Astrocyte of the cerebellum (primary cell): ENCODE measurements at regions not wholly inside any gene's neighbourhood (a gene's known extent, or its start where the extent isn't known, plus 50 kb on each side); places are given as distances from the start of the nearest gene placed in this dataset.
A peak's percentile ranks its signal among the peaks of the same experiment; 100 is the strongest.

Experiments
- DNase-seq: peaks from one replicate; pipeline ENCODE4 v3.0.0-alpha.2; 2011; ENCODE audit warnings: low read depth
- H3K4me3 ChIP-seq: 2 replicates; pipeline ENCODE4 v1.5.1; 2011; ENCODE audit warnings: mild to moderate bottlenecking, low read depth, low read length, moderate library complexity
- in situ Hi-C: cut with HindIII; loops from 2 replicates; pipeline ENCODE4 v1.10.0; 2017; ENCODE audit warnings: low sequenced_read_pairs
- TF ChIP-seq, protein P1 (sequence below): IDR thresholded peaks from 2 replicates; pipeline ENCODE4 v1.5.1; 2012; ENCODE audit warnings: low read length, low read depth, moderate library complexity, mild to moderate bottlenecking; ENCODE audit errors: missing control alignments

DNA sequence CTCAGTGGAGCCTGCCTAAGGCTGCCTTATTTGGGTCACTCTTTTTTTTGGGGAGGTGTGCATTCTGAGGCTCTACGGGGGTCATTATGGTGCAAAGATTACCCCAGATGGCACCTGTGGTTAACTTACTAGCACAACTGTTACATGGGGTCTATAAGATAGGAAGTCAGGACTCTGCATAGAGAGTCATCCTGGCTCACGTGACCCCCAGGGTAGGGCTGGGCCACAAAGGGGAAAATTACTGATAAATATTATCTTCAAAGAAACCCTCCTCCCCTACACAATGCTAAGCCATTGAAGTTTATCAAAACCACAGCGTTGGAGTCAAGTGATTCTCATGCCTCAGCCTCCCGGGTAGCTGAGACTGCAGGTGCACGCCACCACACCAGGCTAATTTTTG, 397.1 kb downstream of the MN1 start:
- DNase-seq = no peak
- TF ChIP-seq, protein P1, sequence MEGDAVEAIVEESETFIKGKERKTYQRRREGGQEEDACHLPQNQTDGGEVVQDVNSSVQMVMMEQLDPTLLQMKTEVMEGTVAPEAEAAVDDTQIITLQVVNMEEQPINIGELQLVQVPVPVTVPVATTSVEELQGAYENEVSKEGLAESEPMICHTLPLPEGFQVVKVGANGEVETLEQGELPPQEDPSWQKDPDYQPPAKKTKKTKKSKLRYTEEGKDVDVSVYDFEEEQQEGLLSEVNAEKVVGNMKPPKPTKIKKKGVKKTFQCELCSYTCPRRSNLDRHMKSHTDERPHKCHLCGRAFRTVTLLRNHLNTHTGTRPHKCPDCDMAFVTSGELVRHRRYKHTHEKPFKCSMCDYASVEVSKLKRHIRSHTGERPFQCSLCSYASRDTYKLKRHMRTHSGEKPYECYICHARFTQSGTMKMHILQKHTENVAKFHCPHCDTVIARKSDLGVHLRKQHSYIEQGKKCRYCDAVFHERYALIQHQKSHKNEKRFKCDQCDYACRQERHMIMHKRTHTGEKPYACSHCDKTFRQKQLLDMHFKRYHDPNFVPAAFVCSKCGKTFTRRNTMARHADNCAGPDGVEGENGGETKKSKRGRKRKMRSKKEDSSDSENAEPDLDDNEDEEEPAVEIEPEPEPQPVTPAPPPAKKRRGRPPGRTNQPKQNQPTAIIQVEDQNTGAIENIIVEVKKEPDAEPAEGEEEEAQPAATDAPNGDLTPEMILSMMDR = no peak
- in situ Hi-C loops = loop anchor here (10.0 kb wide), 1 partner anchor 60 kb away; no protein-coding TSS in a partner anchor
- H3K4me3 ChIP-seq = no peak overlapping the region

DNA sequence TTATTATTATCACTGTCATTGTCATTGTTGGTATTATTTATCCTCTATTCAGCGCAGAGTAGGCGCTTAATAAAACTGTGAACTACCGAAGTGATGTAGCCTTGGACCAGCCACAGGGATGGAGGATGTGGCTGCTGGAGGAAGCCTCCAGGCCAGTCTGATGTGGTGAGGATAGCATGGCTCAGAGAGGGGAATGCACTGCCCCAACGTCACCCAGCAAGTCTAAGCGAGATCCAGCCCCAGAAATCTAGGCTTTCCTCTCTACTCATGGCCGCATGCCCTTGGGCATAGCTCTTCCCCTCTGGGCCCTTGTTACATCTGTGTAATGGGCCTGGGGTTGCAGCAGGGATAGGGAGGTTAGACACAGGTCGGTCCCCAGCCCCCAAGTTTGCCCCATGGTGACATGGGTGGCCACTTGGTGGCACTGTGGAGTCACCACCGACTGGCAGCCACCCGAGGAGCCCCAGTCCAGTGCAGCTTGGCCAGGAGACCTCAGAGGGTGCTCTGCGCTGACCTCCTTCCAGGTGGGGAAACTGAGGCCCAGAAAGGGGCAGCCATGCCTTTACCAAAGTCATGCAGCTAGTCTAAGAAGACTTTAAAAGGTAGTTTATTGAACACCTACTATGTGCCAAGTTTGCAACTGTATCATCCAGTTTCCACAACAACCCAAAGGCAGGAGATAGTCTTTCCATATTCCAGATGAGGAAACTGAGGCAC, 395.7 kb downstream of the MN1 start:
- in situ Hi-C loops = loop anchor here (10.0 kb wide), 1 partner anchor 61 kb away; no protein-coding TSS in a partner anchor
- no peak overlapping the region for H3K4me3 ChIP-seq
- TF ChIP-seq, protein P1 = peak; percentile 71
- no peak for DNase-seq

DNA sequence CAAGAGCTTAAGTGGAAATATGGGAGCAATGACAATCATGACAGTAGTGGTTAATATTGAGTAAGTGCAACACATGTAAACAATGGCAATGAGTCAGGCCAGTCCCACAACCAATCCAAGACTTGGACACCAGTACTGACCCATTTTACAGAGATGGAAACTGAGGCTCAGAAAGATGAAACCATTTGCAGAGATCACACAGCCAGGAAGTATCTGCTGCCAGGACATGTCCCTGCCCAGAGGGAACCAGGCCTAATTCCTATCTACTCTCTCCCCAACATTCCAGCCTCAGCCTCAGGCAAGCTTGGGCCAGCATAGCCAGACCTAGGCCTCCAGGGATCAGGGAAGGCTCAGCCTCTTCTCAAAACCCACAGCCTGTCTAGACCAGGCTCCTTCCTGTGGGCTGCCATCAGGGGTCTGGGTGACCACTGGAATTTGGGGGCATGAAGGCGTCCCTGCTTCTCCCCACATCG, 395.1 kb downstream of the MN1 start:
- in situ Hi-C loops = loop anchor here (10.0 kb wide), 1 partner anchor 62 kb away; no protein-coding TSS in a partner anchor
- H3K4me3 ChIP-seq = no peak overlapping the region
- TF ChIP-seq, protein P1 = no peak
- no peak for DNase-seq

DNA sequence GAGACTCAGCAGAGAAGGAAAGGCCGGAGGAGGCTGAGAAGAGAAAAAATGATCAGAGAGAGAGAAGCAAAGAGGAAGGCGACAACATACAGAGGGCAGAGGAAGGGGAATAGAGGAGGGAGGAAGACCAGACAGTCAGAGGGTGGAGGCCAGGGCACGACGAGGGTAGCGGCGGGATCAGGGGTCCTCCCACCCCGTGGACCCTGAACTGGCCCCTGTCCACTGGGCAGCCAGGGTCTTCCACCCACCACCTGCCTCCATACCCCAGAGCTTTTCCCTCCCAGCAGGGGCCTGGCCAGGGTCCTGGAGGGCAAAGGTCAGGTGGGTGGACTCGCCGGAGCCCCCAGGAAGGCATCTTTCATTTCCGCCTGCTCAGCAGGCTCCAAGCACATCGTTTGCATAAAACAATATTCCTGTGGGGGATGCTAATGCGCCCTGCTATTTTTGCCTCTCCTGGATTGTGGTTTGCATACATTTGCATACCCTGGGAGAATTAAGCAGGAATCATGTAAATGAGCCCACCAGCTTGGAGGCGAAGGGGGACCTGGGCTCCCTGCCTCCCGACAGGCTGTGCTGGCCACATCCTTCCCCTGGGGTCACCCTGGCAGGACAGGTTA, 394.1 kb downstream of the MN1 start:
- in situ Hi-C loops = loop anchor here (10.0 kb wide), 1 partner anchor 63 kb away; no protein-coding TSS in a partner anchor
- H3K4me3 ChIP-seq = no peak overlapping the region
- TF ChIP-seq, protein P1 = no peak
- no peak for DNase-seq

DNA sequence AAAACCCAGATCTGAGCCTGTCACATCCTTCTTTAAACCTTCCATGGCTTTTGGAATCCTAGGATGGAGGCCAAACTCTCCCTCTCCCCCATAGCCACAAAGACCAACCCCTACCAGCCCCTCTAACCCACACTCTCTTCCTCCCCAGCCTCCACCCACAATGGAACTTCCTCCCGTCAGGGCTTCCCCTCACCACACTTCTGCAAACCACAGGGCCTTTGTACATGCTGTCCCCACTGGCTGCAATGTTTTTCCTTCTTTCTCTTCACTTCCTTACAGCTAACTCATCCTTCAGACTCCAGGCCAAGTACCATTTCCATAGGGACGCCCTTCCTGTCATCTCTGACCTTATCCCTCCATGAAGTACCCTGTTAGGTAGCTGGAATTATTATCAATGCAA, 393.5 kb downstream of the MN1 start:
- no peak overlapping the region for H3K4me3 ChIP-seq
- DNase-seq = no peak
- in situ Hi-C loops = loop anchor here (10.0 kb wide), 1 partner anchor 63 kb away; no protein-coding TSS in a partner anchor
- TF ChIP-seq, protein P1 = no peak

DNA sequence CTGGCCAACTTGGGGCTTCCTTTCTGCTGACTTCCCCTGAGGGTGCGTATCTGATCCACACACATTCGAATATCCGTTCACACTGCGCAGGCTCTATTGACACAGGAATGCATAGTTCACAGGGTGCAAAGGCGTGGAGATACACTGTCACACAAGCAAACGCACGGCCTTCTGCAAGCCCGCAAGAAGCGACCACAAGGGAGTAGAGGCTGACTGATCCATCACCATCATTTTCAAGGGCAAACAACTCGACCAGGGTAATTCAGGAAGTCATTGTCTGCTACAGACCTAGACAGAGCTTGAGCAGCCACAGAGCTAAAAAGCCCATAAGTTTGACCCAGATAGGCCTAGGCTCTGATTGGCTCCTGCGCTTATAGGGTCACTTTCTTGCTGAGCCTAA, 392.3 kb downstream of the MN1 start:
- no peak for DNase-seq
- H3K4me3 ChIP-seq = no peak overlapping the region
- in situ Hi-C loops = loop anchor here (10.0 kb wide), 1 partner anchor 64 kb away; no protein-coding TSS in a partner anchor
- TF ChIP-seq, protein P1 = no peak
